HEK293T (cell line): ENCODE measurements at regions not wholly inside any gene's neighbourhood (a gene's known extent, or its start where the extent isn't known, plus 50 kb on each side); places are given as distances from the start of the nearest gene placed in this dataset.

Experiments
- BHLHE40 ChIP-seq: fragments of 450-650 bp; IDR thresholded peaks from 2 replicates; pipeline ENCODE4 v1.6.1; 2016; ENCODE audit warnings: mild to moderate bottlenecking, moderate library complexity, borderline replicate concordance
- ELF4 ChIP-seq: fragments of 450-650 bp; IDR thresholded peaks from 2 replicates; pipeline ENCODE4 v1.6.1; 2017; ENCODE audit warnings: antibody characterized with exemption
- NFRKB ChIP-seq: fragments of 450-650 bp; IDR thresholded peaks from 2 replicates; pipeline ENCODE4 v1.6.1; 2016; ENCODE audit warnings: mild to moderate bottlenecking, moderate library complexity
- PKNOX1 ChIP-seq: fragments of 450-650 bp; IDR thresholded peaks from 2 replicates; pipeline ENCODE4 v1.6.1; 2016
- SP1 ChIP-seq: fragments of 450-650 bp; IDR thresholded peaks from 2 replicates; pipeline ENCODE4 v1.6.1; 2017
- TARDBP ChIP-seq: fragments of 450-650 bp; IDR thresholded peaks from 2 replicates; pipeline ENCODE4 v1.6.1; 2016
- ZNF384 ChIP-seq: fragments of 450-650 bp; IDR thresholded peaks from 2 replicates; pipeline ENCODE4 v1.6.1; 2016

- TF ChIP-seq PKNOX1 (no peak), BHLHE40 (no peak), ZNF384 (no peak), NFRKB (no peak), SP1 (no peak), ELF4 (no peak), TARDBP (no peak)
These were observed 57.3 kb upstream of the LRCH1 start for GRCh38 chr13:46495651-46496050.
